Neural cell (in vitro differentiated cells): ENCODE measurements at regions not wholly inside any gene's neighbourhood (a gene's known extent, or its start where the extent isn't known, plus 50 kb on each side); places are given as distances from the start of the nearest gene placed in this dataset.
"Not testable (repeated sequence)": the region's sequence is repeated elsewhere in the genome, so short reads cannot be mapped to it uniquely, and the experiment has no call there.

ENCODE experiments used
- H2AFZ ChIP-seq: fragments of 200-600, 300-800 bp; sonication (generic), shearing (Covaris generic); 2 replicates; pipeline ENCODE4 v1.6.0; 2014; ENCODE audit warnings: low read depth, mild to moderate bottlenecking, antibody characterized with exemption, low read length, moderate library complexity
- H3F3A ChIP-seq: fragments of 200-600 bp; shearing (Covaris generic); 2 replicates; pipeline ENCODE4 v1.6.1; 2016; ENCODE audit warnings: mild to moderate bottlenecking, moderate library complexity, mixed read lengths, antibody characterized with exemption, low read length; ENCODE audit not compliant: insufficient read depth, poor library complexity, severe bottlenecking
- H3K27ac ChIP-seq: fragments of 200-600, 300-800 bp; sonication (generic), shearing (Covaris generic); 2 replicates; pipeline ENCODE4 v1.5.1; 2014; ENCODE audit warnings: mild to moderate bottlenecking, low read length, moderate library complexity
- H3K27me3 ChIP-seq: fragments of 300-800, 200-600 bp; sonication (generic), shearing (Covaris generic); 2 replicates; pipeline ENCODE4 v1.6.0; 2014; ENCODE audit warnings: mild to moderate bottlenecking, low read depth, low read length, moderate library complexity; ENCODE audit not compliant: insufficient read depth
- H3K36me3 ChIP-seq: fragments of 300-800, 200-600 bp; sonication (generic), shearing (Covaris generic); 2 replicates; pipeline ENCODE4 v1.5.1; 2014; ENCODE audit warnings: mild to moderate bottlenecking, antibody characterized with exemption, low read length, moderate library complexity; ENCODE audit not compliant: insufficient read depth
- H3K4me2 ChIP-seq: fragments of 300-800, 200-600 bp; sonication (generic), shearing (Covaris generic); 2 replicates; pipeline ENCODE4 v1.6.0; 2014; ENCODE audit warnings: mild to moderate bottlenecking, low read length
- H3K4me3 ChIP-seq: fragments of 300-800, 200-600 bp; sonication (generic), shearing (Covaris generic); 2 replicates; pipeline ENCODE4 v1.5.1; 2014; ENCODE audit warnings: mild to moderate bottlenecking, low read length, moderate library complexity
- H3K79me2 ChIP-seq: fragments of 200-600 bp; shearing (Covaris generic); replicated peaks from 2 replicates; pipeline ENCODE4 v1.6.0; 2014; ENCODE audit warnings: mild to moderate bottlenecking, low read length, moderate library complexity; ENCODE audit not compliant: insufficient read depth
- H3K9ac ChIP-seq: fragments of 300-800, 200-600 bp; sonication (generic), shearing (Covaris generic); 2 replicates; pipeline ENCODE4 v1.6.1; 2016; ENCODE audit warnings: mild to moderate bottlenecking, low read length, mixed read lengths
- H3K9me2 ChIP-seq: fragments of 200-600 bp; shearing (Covaris generic); 2 replicates; pipeline ENCODE4 v1.6.1; 2016; ENCODE audit warnings: mild to moderate bottlenecking, low read length, mixed read lengths; ENCODE audit not compliant: insufficient read depth
- H3K9me3 ChIP-seq: fragments of 200-600, 300-800 bp; sonication (generic), shearing (Covaris generic); 2 replicates; pipeline ENCODE4 v1.6.1; 2016; ENCODE audit warnings: mild to moderate bottlenecking, mixed run types, low read length, moderate library complexity, mixed read lengths
- H4K20me1 ChIP-seq: fragments of 200-600 bp; shearing (Covaris generic); 2 replicates; pipeline ENCODE4 v1.6.1; 2016; ENCODE audit warnings: mild to moderate bottlenecking, mixed run types; ENCODE audit not compliant: insufficient read depth
- EP300 ChIP-seq: fragments of 450-650 bp; conservative IDR thresholded peaks from 2 replicates; pipeline ENCODE4 v1.6.1; 2014; ENCODE audit warnings: antibody characterized with exemption, mild to moderate bottlenecking, moderate library complexity; ENCODE audit not compliant: poor library complexity, severe bottlenecking
- EZH2 ChIP-seq: fragments of 200-600, 300-800 bp; shearing (Covaris generic), sonication (generic); IDR thresholded peaks from 2 replicates; pipeline ENCODE4 v1.6.1; 2014; ENCODE audit warnings: antibody characterized with exemption, low read length, borderline replicate concordance, mild to moderate bottlenecking; ENCODE audit not compliant: insufficient read depth, poor library complexity, severe bottlenecking
- MXI1 ChIP-seq: fragments of 450-650 bp; conservative IDR thresholded peaks from 2 replicates; pipeline ENCODE4 v1.6.1; 2014; ENCODE audit warnings: antibody characterized with exemption, mild to moderate bottlenecking; ENCODE audit not compliant: poor library complexity, severe bottlenecking
- POLR2AphosphoS5 ChIP-seq: IDR thresholded peaks from 2 replicates; pipeline ENCODE4 v1.6.1; 2012
- RAD21 ChIP-seq: fragments of 450-650 bp; conservative IDR thresholded peaks from 2 replicates; pipeline ENCODE4 v1.6.1; 2014; ENCODE audit warnings: antibody characterized with exemption, mild to moderate bottlenecking, moderate library complexity
- SMC3 ChIP-seq: fragments of 450-650 bp; conservative IDR thresholded peaks from 2 replicates; pipeline ENCODE4 v1.6.1; 2014; ENCODE audit warnings: antibody characterized with exemption, mild to moderate bottlenecking, moderate library complexity; ENCODE audit not compliant: poor library complexity
- TAF1 ChIP-seq: IDR thresholded peaks from 2 replicates; pipeline ENCODE4 v1.6.1; 2012; ENCODE audit warnings: low read depth
- TF ChIP-seq, protein P1 (sequence below): fragments of 450-650 bp; IDR thresholded peaks from 2 replicates; pipeline ENCODE4 v1.5.1; 2014; ENCODE audit warnings: antibody characterized with exemption, mild to moderate bottlenecking, moderate library complexity; ENCODE audit not compliant: poor library complexity, severe bottlenecking
- TF ChIP-seq, protein P2 (sequence below): IDR thresholded peaks from 2 replicates; pipeline ENCODE4 v1.6.1; 2012; ENCODE audit warnings: borderline replicate concordance

DNA sequence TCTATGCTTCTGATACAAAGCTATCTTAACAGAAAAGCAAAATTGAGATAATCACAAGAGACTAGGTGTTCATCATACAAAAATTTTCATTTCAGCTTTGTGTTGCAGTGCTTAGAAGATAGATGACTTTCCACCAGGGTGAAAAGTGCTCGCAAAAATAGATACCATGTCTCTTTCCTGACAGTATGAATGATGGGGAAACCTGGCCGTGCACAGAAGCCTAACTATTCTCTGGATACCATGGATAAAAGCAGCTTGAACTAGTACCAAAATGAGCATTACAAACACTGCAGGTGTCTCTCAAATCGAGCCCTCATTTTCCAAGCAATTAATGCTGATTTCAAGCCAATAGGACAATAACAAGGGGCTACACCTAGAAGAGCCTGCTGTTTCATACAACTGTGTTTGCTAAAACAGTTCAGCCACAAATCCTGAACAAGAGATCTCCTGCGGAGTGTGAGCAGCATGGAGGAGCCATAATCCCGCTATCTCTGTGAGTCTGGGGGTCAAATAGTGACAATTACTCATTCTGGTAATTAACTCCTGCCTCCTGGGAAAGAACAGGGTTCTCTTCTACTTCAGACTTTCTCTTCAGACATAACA is 507.6 kb downstream of the PID1 start:
- H2AFZ ChIP-seq = no peak overlapping the region
- no peaks in the 10 kb centered on the region for H3K79me2 ChIP-seq
- no peak overlapping the region for H3K4me3 ChIP-seq
- H3K9ac ChIP-seq = no peak overlapping the region
- H3K27me3 ChIP-seq = peaks cover 28% of the 10 kb centered on the region
- no peaks in the 10 kb centered on the region for H3K9me2 ChIP-seq
- no peak overlapping the region for H3K4me2 ChIP-seq
- H3F3A ChIP-seq = no peaks in the 10 kb centered on the region
- H3K36me3 ChIP-seq = no peaks in the 10 kb centered on the region
- TF ChIP-seq TAF1 = no peak
- TF ChIP-seq EP300 = no peak
- H4K20me1 ChIP-seq = no peaks in the 10 kb centered on the region
- no peaks in the 10 kb centered on the region for H3K9me3 ChIP-seq
- H3K27ac ChIP-seq = no peak overlapping the region

DNA sequence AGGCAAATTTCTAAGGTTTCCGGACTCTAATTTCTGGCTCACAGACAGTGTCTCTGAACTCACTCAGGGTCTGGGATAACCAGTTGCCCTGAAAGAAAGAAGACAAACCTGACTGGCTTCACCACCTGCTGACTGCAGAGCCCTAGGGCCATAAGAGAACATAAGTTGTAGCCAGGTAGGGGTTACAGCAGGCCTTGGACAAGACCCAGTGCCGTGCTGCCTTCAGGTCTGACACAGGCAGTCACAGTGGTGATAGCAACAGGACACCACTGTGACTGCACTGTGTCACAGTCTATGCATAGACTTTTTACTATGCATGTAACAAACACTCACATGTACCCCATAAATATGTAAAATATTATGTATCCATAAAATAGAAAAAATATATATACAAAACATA is 508.5 kb downstream of the PID1 start:
- TF ChIP-seq MXI1 (no peak), POLR2AphosphoS5 (no peak), SMC3 (no peak), RAD21 (no peak), EP300 (no peak), TAF1 (no peak), EZH2 (no peak)
- TF ChIP-seq, protein P1, sequence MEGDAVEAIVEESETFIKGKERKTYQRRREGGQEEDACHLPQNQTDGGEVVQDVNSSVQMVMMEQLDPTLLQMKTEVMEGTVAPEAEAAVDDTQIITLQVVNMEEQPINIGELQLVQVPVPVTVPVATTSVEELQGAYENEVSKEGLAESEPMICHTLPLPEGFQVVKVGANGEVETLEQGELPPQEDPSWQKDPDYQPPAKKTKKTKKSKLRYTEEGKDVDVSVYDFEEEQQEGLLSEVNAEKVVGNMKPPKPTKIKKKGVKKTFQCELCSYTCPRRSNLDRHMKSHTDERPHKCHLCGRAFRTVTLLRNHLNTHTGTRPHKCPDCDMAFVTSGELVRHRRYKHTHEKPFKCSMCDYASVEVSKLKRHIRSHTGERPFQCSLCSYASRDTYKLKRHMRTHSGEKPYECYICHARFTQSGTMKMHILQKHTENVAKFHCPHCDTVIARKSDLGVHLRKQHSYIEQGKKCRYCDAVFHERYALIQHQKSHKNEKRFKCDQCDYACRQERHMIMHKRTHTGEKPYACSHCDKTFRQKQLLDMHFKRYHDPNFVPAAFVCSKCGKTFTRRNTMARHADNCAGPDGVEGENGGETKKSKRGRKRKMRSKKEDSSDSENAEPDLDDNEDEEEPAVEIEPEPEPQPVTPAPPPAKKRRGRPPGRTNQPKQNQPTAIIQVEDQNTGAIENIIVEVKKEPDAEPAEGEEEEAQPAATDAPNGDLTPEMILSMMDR = no peak
- TF ChIP-seq, protein P2, sequence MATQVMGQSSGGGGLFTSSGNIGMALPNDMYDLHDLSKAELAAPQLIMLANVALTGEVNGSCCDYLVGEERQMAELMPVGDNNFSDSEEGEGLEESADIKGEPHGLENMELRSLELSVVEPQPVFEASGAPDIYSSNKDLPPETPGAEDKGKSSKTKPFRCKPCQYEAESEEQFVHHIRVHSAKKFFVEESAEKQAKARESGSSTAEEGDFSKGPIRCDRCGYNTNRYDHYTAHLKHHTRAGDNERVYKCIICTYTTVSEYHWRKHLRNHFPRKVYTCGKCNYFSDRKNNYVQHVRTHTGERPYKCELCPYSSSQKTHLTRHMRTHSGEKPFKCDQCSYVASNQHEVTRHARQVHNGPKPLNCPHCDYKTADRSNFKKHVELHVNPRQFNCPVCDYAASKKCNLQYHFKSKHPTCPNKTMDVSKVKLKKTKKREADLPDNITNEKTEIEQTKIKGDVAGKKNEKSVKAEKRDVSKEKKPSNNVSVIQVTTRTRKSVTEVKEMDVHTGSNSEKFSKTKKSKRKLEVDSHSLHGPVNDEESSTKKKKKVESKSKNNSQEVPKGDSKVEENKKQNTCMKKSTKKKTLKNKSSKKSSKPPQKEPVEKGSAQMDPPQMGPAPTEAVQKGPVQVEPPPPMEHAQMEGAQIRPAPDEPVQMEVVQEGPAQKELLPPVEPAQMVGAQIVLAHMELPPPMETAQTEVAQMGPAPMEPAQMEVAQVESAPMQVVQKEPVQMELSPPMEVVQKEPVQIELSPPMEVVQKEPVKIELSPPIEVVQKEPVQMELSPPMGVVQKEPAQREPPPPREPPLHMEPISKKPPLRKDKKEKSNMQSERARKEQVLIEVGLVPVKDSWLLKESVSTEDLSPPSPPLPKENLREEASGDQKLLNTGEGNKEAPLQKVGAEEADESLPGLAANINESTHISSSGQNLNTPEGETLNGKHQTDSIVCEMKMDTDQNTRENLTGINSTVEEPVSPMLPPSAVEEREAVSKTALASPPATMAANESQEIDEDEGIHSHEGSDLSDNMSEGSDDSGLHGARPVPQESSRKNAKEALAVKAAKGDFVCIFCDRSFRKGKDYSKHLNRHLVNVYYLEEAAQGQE = no peak
- Histone ChIP-seq H3K4me3 (no peak overlapping the region), H3K4me2 (no peak overlapping the region), H4K20me1 (no peaks in the 10 kb centered on the region), H3K27me3 (peaks cover 25% of the 10 kb centered on the region), H3F3A (no peaks in the 10 kb centered on the region), H3K9me3 (no peaks in the 10 kb centered on the region), H3K79me2 (no peaks in the 10 kb centered on the region), H3K36me3 (no peaks in the 10 kb centered on the region), H3K27ac (no peak overlapping the region), H2AFZ (no peak overlapping the region), H3K9me2 (no peaks in the 10 kb centered on the region), H3K9ac (no peak overlapping the region)

DNA sequence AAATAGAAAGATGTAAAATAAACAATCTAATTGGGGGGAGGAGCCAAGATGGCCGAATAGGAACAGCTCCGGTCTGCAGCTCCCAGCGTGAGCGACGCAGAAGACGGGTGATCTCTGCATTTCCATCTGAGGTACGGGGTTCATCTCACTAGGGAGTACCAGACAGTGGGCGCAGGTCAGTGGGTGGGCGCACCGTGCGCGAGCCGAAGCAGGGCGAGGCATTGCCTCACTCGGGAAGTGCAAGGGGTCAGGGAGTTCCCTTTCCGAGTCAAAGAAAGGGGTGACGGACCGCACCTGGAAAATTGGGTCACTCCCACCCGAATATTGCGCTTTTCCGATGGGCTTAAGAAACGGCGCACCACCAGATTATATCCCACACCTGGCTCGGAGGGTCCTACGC is 515.4 kb downstream of the PID1 start:
- H3K27ac ChIP-seq, H3K9me3 ChIP-seq, H3K4me2 ChIP-seq, H3K4me3 ChIP-seq, H3F3A ChIP-seq, H2AFZ ChIP-seq, H3K27me3 ChIP-seq, H3K9ac ChIP-seq, H4K20me1 ChIP-seq, H3K9me2 ChIP-seq, H3K79me2 ChIP-seq, H3K36me3 ChIP-seq: not testable (repeated sequence)
